H1 (cell line): ENCODE measurements at regions not wholly inside any gene's neighbourhood (a gene's known extent, or its start where the extent isn't known, plus 50 kb on each side); places are given as distances from the start of the nearest gene placed in this dataset.

Experiments used
- ASH2L ChIP-seq: fragments of 200-600, 300-600 bp; sonication (generic); IDR thresholded peaks from one replicate; pipeline ENCODE4 v1.7.1; 2017; ENCODE audit warnings: low read length
- CHD7 ChIP-seq: fragments of 300-600 bp; sonication (generic); IDR thresholded peaks from 2 replicates; pipeline ENCODE4 v1.7.1; 2012; ENCODE audit warnings: low read length, moderate library complexity, mild to moderate bottlenecking, inconsistent platforms; ENCODE audit not compliant: insufficient replicate concordance
- EP300 ChIP-seq, 2 experiments: IDR thresholded peaks; 1 replicate in 1 of 2; 2 replicates in 1 of 2; pipeline ENCODE4 v1.6.1; 2011 to 2012; ENCODE audit warnings: low read depth in 2 of 2, low read length in 2 of 2, mild to moderate bottlenecking in 2 of 2, borderline replicate concordance in 1 of 2, inconsistent platforms in 1 of 2, moderate library complexity in 1 of 2
- KDM1A ChIP-seq: fragments of 200-600, 300-600 bp; sonication (generic); IDR thresholded peaks from 2 replicates; pipeline ENCODE4 v1.7.1; 2016; ENCODE audit warnings: mild to moderate bottlenecking, low read length, borderline replicate concordance
- RAD21 ChIP-seq, 2 experiments: IDR thresholded peaks in 1 of 2; conservative IDR thresholded peaks in 1 of 2; 2 replicates each; pipeline ENCODE4 v1.6.1; 2011; ENCODE audit warnings: low read depth in 2 of 2, low read length in 2 of 2, improper control_type of control experiment in 1 of 2, inconsistent platforms in 1 of 2, mild to moderate bottlenecking in 1 of 2, moderate library complexity in 1 of 2
- RBBP5 ChIP-seq: IDR thresholded peaks from 2 replicates; pipeline ENCODE4 v1.7.1; 2012; ENCODE audit warnings: low read depth, mild to moderate bottlenecking, inconsistent platforms, low read length, moderate library complexity, borderline replicate concordance
- SP2 ChIP-seq: IDR thresholded peaks from 2 replicates; pipeline ENCODE4 v1.6.1; 2012; ENCODE audit warnings: mild to moderate bottlenecking, low read length, inconsistent platforms
- TAF1 ChIP-seq: IDR thresholded peaks from 2 replicates; pipeline ENCODE4 v1.6.1; 2011; ENCODE audit warnings: mild to moderate bottlenecking, low read depth, low read length
- TBP ChIP-seq: IDR thresholded peaks from 2 replicates; pipeline ENCODE4 v1.6.1; 2011; ENCODE audit warnings: low read depth, low read length, improper control_type of control experiment
- TEAD4 ChIP-seq: IDR thresholded peaks from 2 replicates; pipeline ENCODE4 v1.6.1; 2012; ENCODE audit warnings: low read depth, low read length, inconsistent platforms, mixed read lengths
- TF ChIP-seq, protein P1 (sequence below): IDR thresholded peaks from 2 replicates; pipeline ENCODE4 v1.6.1; 2012; ENCODE audit warnings: inconsistent platforms

- TF ChIP-seq CHD7 (peak; percentile 77), TEAD4 (peak; percentile 55; the same call in 1 of the 2 replicates), SP2 (no peak), EP300 (IDR thresholded peaks at IDR 0.05; ENCODE audit: borderline replicate concordance in 1 of 2, low read depth in 2 of 2, low read length in 2 of 2) (peak in 1 of 2 experiments; percentile 44; a peak in 1 of 3 replicates), KDM1A (no peak), TBP (no peak), TAF1 (0 out of 2 replicates have a peak, but pooled peaks have one; percentile 11), RBBP5 (no peak), ASH2L (peak; percentile 78), RAD21 (IDR thresholded peaks at IDR 0.05 in 1 of 2, conservative IDR thresholded peaks at IDR 0.05 in 1 of 2; ENCODE audit: low read depth in 2 of 2, low read length in 2 of 2) (peak in 1 of 2 experiments; percentile 9; a peak in 1 of 4 replicates)
- TF ChIP-seq, protein P1, sequence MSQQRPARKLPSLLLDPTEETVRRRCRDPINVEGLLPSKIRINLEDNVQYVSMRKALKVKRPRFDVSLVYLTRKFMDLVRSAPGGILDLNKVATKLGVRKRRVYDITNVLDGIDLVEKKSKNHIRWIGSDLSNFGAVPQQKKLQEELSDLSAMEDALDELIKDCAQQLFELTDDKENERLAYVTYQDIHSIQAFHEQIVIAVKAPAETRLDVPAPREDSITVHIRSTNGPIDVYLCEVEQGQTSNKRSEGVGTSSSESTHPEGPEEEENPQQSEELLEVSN, result 0 out of 2 replicates have a peak, but pooled peaks have one; percentile 30
Observed at GRCh38 chr14:55957950-55958349, 160.3 kb upstream of the PELI2 start (continued).
